HG02571 (cell line): ENCODE measurements at regions not wholly inside any gene's neighbourhood (a gene's known extent, or its start where the extent isn't known, plus 50 kb on each side); places are given as distances from the start of the nearest gene placed in this dataset.

ENCODE experiments used
- ATAC-seq: cut with Tn5 transposase; IDR thresholded peaks from one replicate; pipeline ENCODE4 v1.9.1; 2021; ENCODE audit warnings: mild to moderate bottlenecking, moderate library complexity; ENCODE audit not compliant: unreplicated experiment

GRCh38 chr2:6787376-6787775 is 78.3 kb downstream of the CMPK2 start:
- no peak for ATAC-seq

GRCh38 chr2:6788614-6789013 is 77.1 kb downstream of the CMPK2 start:
- no peak for ATAC-seq

- ATAC-seq: no peak
Observed at GRCh38 chr2:6789559-6790138, 76.1 kb downstream of the CMPK2 start.

DNA sequence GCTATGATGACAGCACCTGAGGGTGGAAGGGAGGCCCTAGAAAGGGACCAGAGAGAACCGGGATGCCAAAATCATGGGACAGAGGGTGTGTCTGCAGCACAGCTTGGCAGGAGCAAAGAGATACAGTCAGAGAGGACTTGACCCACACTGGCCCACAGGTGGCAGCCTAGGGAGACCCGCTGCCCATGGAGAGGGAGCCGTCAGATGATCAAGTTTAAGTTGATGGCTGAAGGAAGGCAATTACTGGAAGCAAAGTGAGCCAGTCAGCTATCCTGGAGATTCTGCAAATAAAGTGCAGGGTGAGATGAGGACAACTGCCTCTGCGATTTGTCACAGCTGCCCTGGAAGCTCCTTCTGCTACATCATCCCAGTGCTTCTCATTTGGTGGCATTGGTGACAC is 74.0 kb downstream of the CMPK2 start:
- ATAC-seq: no peak

DNA sequence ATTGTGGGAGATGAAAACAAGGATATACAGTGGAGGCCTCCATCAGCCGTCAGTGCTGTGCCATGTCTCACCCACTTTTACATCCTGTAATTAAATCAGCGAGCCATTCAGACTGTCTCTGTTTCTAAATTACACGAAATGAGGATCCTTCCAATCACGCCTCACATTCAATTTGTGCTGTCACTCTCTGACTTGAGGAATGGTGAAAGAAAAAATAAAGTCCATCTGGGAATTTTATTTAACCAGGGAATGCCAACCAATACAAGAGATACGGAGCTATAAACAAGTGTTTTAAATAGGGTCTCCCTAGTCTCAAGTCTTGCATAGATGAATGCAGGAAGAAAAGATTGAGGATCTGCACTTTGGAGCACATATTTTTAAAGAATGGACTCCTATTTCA is 72.8 kb downstream of the CMPK2 start:
- no peak for ATAC-seq

GRCh38 chr2:6793371-6793770 is 72.3 kb downstream of the CMPK2 start:
- no peak for ATAC-seq

DNA sequence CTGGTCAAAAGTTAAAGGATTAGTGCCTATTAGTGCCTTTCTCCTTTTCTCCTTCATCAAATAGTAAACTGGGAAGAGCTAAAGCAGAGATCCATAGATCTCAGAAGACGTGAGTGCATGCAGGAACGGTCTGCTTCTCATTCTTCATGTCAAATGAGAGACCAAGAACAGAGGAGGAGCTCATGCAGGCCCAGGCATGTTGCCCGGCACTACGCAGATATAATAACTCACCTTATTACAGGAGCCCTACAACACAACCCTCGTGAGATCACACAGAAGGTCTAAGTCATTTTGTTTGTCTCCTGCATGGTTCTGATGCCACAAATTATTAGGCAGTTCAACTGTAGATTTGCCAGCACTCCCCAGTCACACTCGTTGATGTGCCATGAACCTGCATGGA is 71.8 kb downstream of the CMPK2 start:
- ATAC-seq: no peak

GRCh38 chr2:6794448-6794847 is 71.3 kb downstream of the CMPK2 start:
- no peak for ATAC-seq
